HEK293T (cell line): ENCODE measurements at regions not wholly inside any gene's neighbourhood (a gene's known extent, or its start where the extent isn't known, plus 50 kb on each side); places are given as distances from the start of the nearest gene placed in this dataset.

ENCODE experiments used
- CTCF ChIA-PET: fragments of 350-600 bp; formaldehyde crosslinking; extraction: SDS; loops from one replicate; lab custom pipeline; 2021; ENCODE audit warnings: antibody characterized with exemption, inconsistent platforms; lab: Yijun Ruan, JAX
- POLR2A ChIA-PET: fragments of 350-600 bp; formaldehyde crosslinking; extraction: SDS; loops from one replicate; lab custom pipeline; 2020; ENCODE audit warnings: antibody characterized with exemption, inconsistent platforms; lab: Yijun Ruan, JAX
- DNase-seq: peaks from one replicate; pipeline ENCODE4 v3.0.0; 2012; ENCODE audit warnings: mixed read lengths; ENCODE audit errors: extremely low spot score
- ARNT ChIP-seq: fragments of 450-650 bp; IDR thresholded peaks from 2 replicates; pipeline ENCODE4 v1.6.1; 2017; ENCODE audit warnings: mild to moderate bottlenecking
- BHLHE40 ChIP-seq: fragments of 450-650 bp; IDR thresholded peaks from 2 replicates; pipeline ENCODE4 v1.6.1; 2016; ENCODE audit warnings: mild to moderate bottlenecking, moderate library complexity, borderline replicate concordance
- CTBP1 ChIP-seq: fragments of 450-650 bp; IDR thresholded peaks from 2 replicates; pipeline ENCODE4 v1.6.1; 2016; ENCODE audit warnings: borderline replicate concordance
- ELF4 ChIP-seq: fragments of 450-650 bp; IDR thresholded peaks from 2 replicates; pipeline ENCODE4 v1.6.1; 2017; ENCODE audit warnings: antibody characterized with exemption
- FOXA1 ChIP-seq: fragments of 450-650 bp; IDR thresholded peaks from 2 replicates; pipeline ENCODE4 v1.6.1; 2016; ENCODE audit warnings: mild to moderate bottlenecking
- FOXK2 ChIP-seq: fragments of 450-650 bp; IDR thresholded peaks from 2 replicates; pipeline ENCODE4 v1.6.1; 2016; ENCODE audit warnings: mild to moderate bottlenecking
- FOXM1 ChIP-seq: fragments of 450-650 bp; IDR thresholded peaks from 2 replicates; pipeline ENCODE4 v1.6.1; 2017; ENCODE audit warnings: mild to moderate bottlenecking, borderline replicate concordance
- HDGF ChIP-seq: fragments of 450-650 bp; IDR thresholded peaks from 2 replicates; pipeline ENCODE4 v1.6.1; 2017; ENCODE audit warnings: antibody characterized with exemption, borderline replicate concordance
- L3MBTL2 ChIP-seq: fragments of 450-650 bp; conservative IDR thresholded peaks from 2 replicates; pipeline ENCODE4 v1.6.1; 2016; ENCODE audit warnings: mild to moderate bottlenecking
- LEF1 ChIP-seq: fragments of 450-650 bp; IDR thresholded peaks from 2 replicates; pipeline ENCODE4 v1.6.1; 2017; ENCODE audit warnings: mild to moderate bottlenecking, borderline replicate concordance
- NFRKB ChIP-seq: fragments of 450-650 bp; IDR thresholded peaks from 2 replicates; pipeline ENCODE4 v1.6.1; 2016; ENCODE audit warnings: mild to moderate bottlenecking, moderate library complexity
- SP1 ChIP-seq: fragments of 450-650 bp; IDR thresholded peaks from 2 replicates; pipeline ENCODE4 v1.6.1; 2017
- SUZ12 ChIP-seq: fragments of 450-650 bp; IDR thresholded peaks from 2 replicates; pipeline ENCODE4 v1.6.1; 2016; ENCODE audit warnings: mild to moderate bottlenecking
- TARDBP ChIP-seq: fragments of 450-650 bp; IDR thresholded peaks from 2 replicates; pipeline ENCODE4 v1.6.1; 2016
- ZNF384 ChIP-seq: fragments of 450-650 bp; IDR thresholded peaks from 2 replicates; pipeline ENCODE4 v1.6.1; 2016
- TF ChIP-seq, protein P1 (sequence below): fragments of 450-650 bp; IDR thresholded peaks from 2 replicates; pipeline ENCODE4 v1.6.1; 2016

GRCh38 chr6:167698540-167698939 lies 128.2 kb upstream of the AFDN start:
- POLR2A ChIA-PET, result no interaction called here
- no peak for DNase-seq
- TF ChIP-seq ARNT, result no peak
- TF ChIP-seq NFRKB, result no peak
- TF ChIP-seq CTBP1, result no peak
- no peak for TF ChIP-seq ZNF384
- TF ChIP-seq SUZ12, result no peak
- TF ChIP-seq L3MBTL2, result no peak
- no peak for TF ChIP-seq TARDBP
- no peak for TF ChIP-seq SP1
- no peak for TF ChIP-seq BHLHE40
- no peak for TF ChIP-seq LEF1
- TF ChIP-seq FOXA1, result no peak
- no peak for TF ChIP-seq HDGF
- TF ChIP-seq FOXM1, result no peak
- TF ChIP-seq ELF4, result no peak
- TF ChIP-seq, protein P1, sequence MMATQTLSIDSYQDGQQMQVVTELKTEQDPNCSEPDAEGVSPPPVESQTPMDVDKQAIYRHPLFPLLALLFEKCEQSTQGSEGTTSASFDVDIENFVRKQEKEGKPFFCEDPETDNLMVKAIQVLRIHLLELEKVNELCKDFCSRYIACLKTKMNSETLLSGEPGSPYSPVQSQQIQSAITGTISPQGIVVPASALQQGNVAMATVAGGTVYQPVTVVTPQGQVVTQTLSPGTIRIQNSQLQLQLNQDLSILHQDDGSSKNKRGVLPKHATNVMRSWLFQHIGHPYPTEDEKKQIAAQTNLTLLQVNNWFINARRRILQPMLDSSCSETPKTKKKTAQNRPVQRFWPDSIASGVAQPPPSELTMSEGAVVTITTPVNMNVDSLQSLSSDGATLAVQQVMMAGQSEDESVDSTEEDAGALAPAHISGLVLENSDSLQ, result no peak
- no peak for TF ChIP-seq FOXK2
- CTCF ChIA-PET, result interaction anchor here (1.0 kb wide), 1 partner anchor 10 kb away, joined by 3 read pairs; no protein-coding TSS in a partner anchor

GRCh38 chr6:167699141-167699931 lies 127.4 kb upstream of the AFDN start:
- no peak for TF ChIP-seq BHLHE40
- no peak for TF ChIP-seq SP1
- TF ChIP-seq LEF1, result no peak
- no peak for TF ChIP-seq FOXM1
- no peak for TF ChIP-seq ELF4
- TF ChIP-seq, protein P1, result no peak
- TF ChIP-seq SUZ12, result no peak
- TF ChIP-seq CTBP1, result no peak
- no peak for TF ChIP-seq TARDBP
- DNase-seq, result no peak
- ChIA-PET POLR2A (no interaction called here), CTCF (interaction anchor here (1.0 kb wide), 1 partner anchor 10 kb away, joined by 3 read pairs; no protein-coding TSS in a partner anchor)

DNA sequence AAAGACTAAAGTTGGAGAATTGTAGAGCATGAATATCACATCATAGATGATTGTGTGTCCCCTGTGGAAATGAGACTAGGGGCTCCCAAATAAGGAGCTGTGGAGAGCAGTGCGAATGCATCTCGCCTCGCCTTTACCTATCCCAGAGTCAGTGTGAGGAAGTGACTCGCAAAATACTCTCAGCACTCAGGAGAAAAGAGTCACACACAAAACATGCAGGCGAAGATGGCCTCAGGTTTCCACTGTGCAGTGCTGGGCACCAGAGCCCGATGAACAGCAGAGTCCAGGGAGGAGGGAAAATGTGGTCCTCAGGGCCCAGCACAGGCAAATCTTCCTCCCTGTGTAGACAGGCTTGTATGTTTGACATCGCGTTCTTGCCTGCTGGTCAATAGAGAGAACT lies 126.5 kb upstream of the AFDN start:
- CTCF ChIA-PET, result no interaction called here
- POLR2A ChIA-PET, result no interaction called here
- no peak for TF ChIP-seq FOXM1
- TF ChIP-seq, protein P1, result no peak
- TF ChIP-seq ZNF384, result no peak
- TF ChIP-seq LEF1, result no peak
- no peak for TF ChIP-seq CTBP1
- TF ChIP-seq FOXA1, result no peak
- TF ChIP-seq NFRKB, result no peak
- no peak for TF ChIP-seq L3MBTL2
- TF ChIP-seq SUZ12, result no peak
- TF ChIP-seq HDGF, result no peak
- no peak for TF ChIP-seq SP1
- no peak for TF ChIP-seq ARNT
- no peak for TF ChIP-seq FOXK2
- TF ChIP-seq TARDBP, result no peak
- no peak for TF ChIP-seq ELF4
- no peak for DNase-seq

- TF ChIP-seq HDGF, result no peak
- no peak for TF ChIP-seq ZNF384
- TF ChIP-seq TARDBP, result no peak
- TF ChIP-seq SP1, result no peak
- TF ChIP-seq BHLHE40, result no peak
- no peak for TF ChIP-seq ARNT
- no peak for TF ChIP-seq FOXK2
- TF ChIP-seq L3MBTL2, result no peak
- TF ChIP-seq NFRKB, result no peak
- TF ChIP-seq CTBP1, result no peak
- no peak for TF ChIP-seq SUZ12
- ChIA-PET POLR2A (no interaction called here), CTCF (no interaction called here)
- DNase-seq, result no peak
These were observed 125.7 kb upstream of the AFDN start for GRCh38 chr6:167701010-167701409.

DNA sequence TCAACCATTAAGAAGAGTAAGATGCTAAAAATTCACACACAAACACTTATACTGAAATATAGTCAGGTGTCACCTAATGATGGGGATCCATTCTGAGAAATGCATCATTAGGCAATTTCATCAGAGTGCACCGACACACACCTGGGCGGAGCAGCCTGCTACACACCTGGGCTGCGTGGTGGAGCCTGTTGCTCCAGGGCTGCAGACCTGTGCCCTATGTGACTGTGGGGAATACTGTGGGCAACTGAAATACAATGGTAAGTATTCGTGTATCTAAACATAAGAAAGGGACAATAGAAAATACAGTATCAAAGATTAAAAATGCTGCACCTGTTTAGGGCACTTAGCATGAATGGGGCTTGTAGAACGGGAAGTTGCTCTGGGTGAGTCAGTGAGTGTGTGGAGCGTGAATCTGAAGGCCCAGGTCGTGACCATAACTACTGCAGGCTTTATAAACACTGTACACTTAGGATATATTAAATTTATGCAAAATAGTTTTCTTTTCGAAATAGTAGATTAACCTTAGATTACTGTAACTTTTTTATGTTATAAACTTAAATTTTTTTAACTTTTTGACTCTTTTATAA lies 124.4 kb upstream of the AFDN start:
- ChIA-PET CTCF (no interaction called here), POLR2A (no interaction called here)
- no peak for DNase-seq
- TF ChIP-seq HDGF (no peak), FOXK2 (no peak), L3MBTL2 (no peak), FOXM1 (no peak), ARNT (no peak), NFRKB (no peak), CTBP1 (no peak), ELF4 (no peak), FOXA1 (no peak), SUZ12 (no peak)
